SK-N-SH treated with all-trans-retinoic acid at 6 μM for 48 hours (cell line): ENCODE measurements at regions not wholly inside any gene's neighbourhood (a gene's known extent, or its start where the extent isn't known, plus 50 kb on each side); places are given as distances from the start of the nearest gene placed in this dataset.

ENCODE experiments used
- ATAC-seq: fragments of 200-7000 bp; cut with Tn5 transposase; 3 replicates; pipeline ENCODE4 v1.9.1; 2020; ENCODE audit warnings: mild to moderate bottlenecking, moderate library complexity
- ARNTL ChIP-seq: fragments of 450-650 bp; formaldehyde crosslinking; IDR thresholded peaks from 2 replicates; pipeline ENCODE4 v1.5.0; 2020; ENCODE audit warnings: low read depth, mild to moderate bottlenecking, moderate library complexity, borderline replicate concordance
- BACH2 ChIP-seq: fragments of 250-450 bp; sonication (Bioruptor Pico); IDR thresholded peaks from 2 replicates; pipeline ENCODE4 v1.9.0; 2021; ENCODE audit warnings: mild to moderate bottlenecking, borderline replicate concordance
- CREB5 ChIP-seq: fragments of 250-450 bp; sonication (Bioruptor Pico); IDR thresholded peaks from 2 replicates; pipeline ENCODE4 v1.5.1; 2020; ENCODE audit warnings: low read depth, mild to moderate bottlenecking, moderate library complexity
- CSDC2 ChIP-seq: fragments of 250-450 bp; sonication (Bioruptor Pico); IDR thresholded peaks from 2 replicates; pipeline ENCODE4 v1.5.0; 2020; ENCODE audit warnings: mild to moderate bottlenecking, moderate library complexity
- ESRRG ChIP-seq: fragments of 250-450 bp; sonication (Bioruptor Pico); IDR thresholded peaks from 2 replicates; pipeline ENCODE4 v1.6.1; 2021; ENCODE audit warnings: mild to moderate bottlenecking
- ISL1 ChIP-seq: fragments of 250-450 bp; sonication (Bioruptor Pico); IDR thresholded peaks from 2 replicates; pipeline ENCODE4 v2.1.2; 2022; ENCODE audit warnings: mild to moderate bottlenecking, moderate library complexity
- PATZ1 ChIP-seq: fragments of 250-450 bp; sonication (Bioruptor Pico); IDR thresholded peaks from 2 replicates; pipeline ENCODE4 v1.8.0; 2020; ENCODE audit warnings: mild to moderate bottlenecking, moderate library complexity, borderline replicate concordance
- POU6F1 ChIP-seq: fragments of 250-450 bp; sonication (Bioruptor Pico); IDR thresholded peaks from 2 replicates; pipeline ENCODE4 v1.8.0; 2021; ENCODE audit warnings: low read depth, mild to moderate bottlenecking, moderate library complexity, borderline replicate concordance
- PPARA ChIP-seq: fragments of 250-450 bp; sonication (Bioruptor Pico); IDR thresholded peaks from 2 replicates; pipeline ENCODE4 v1.5.0; 2020; ENCODE audit warnings: mild to moderate bottlenecking, borderline replicate concordance
- RARB ChIP-seq: fragments of 250-450 bp; sonication (Bioruptor Pico); IDR thresholded peaks from 2 replicates; pipeline ENCODE4 v1.8.0; 2021; ENCODE audit warnings: mild to moderate bottlenecking, moderate library complexity
- SNAI2 ChIP-seq: fragments of 250-450 bp; sonication (Bioruptor Pico); IDR thresholded peaks from 2 replicates; pipeline ENCODE4 v1.5.0; 2020; ENCODE audit warnings: mild to moderate bottlenecking, moderate library complexity
- TCF4 ChIP-seq: fragments of 250-450 bp; sonication (Bioruptor Pico); IDR thresholded peaks from 2 replicates; pipeline ENCODE4 v1.8.0; 2021; ENCODE audit warnings: mild to moderate bottlenecking, moderate library complexity, borderline replicate concordance
- TSHZ2 ChIP-seq: fragments of 250-450 bp; sonication (Bioruptor Pico); IDR thresholded peaks from 2 replicates; pipeline ENCODE4 v1.5.0; 2020; ENCODE audit warnings: mild to moderate bottlenecking, moderate library complexity
- ZC3H10 ChIP-seq: fragments of 250-450 bp; sonication (Bioruptor Pico); IDR thresholded peaks from 2 replicates; pipeline ENCODE4 v1.5.1; 2021; ENCODE audit warnings: mild to moderate bottlenecking, moderate library complexity
- ZFP3 ChIP-seq: fragments of 250-450 bp; sonication (Bioruptor Pico); IDR thresholded peaks from 2 replicates; pipeline ENCODE4 v1.5.0; 2020; ENCODE audit warnings: mild to moderate bottlenecking, moderate library complexity
- ZFP30 ChIP-seq: fragments of 450-650 bp; formaldehyde crosslinking; IDR thresholded peaks from 2 replicates; pipeline ENCODE4 v1.5.0; 2022; ENCODE audit warnings: mild to moderate bottlenecking, moderate library complexity
- ZNF565 ChIP-seq: fragments of 450-650 bp; formaldehyde crosslinking; conservative IDR thresholded peaks from 2 replicates; pipeline ENCODE4 v1.5.0; 2020; ENCODE audit warnings: low read depth, mild to moderate bottlenecking, moderate library complexity
- ZNF70 ChIP-seq: fragments of 450-650 bp; formaldehyde crosslinking; IDR thresholded peaks from 2 replicates; pipeline ENCODE4 v1.5.0; 2020; ENCODE audit warnings: mild to moderate bottlenecking, moderate library complexity

GRCh38 chr4:170990989-170991589 is 822.1 kb upstream of the GALNTL6 start:
- peak; percentile 89 for ATAC-seq
- TF ChIP-seq PATZ1: no peak
- TF ChIP-seq ARNTL (CRISPR knock-in tag): no peak
- no peak for TF ChIP-seq PPARA
- TF ChIP-seq CREB5 (CRISPR knock-in tag): no peak
- peak; percentile 89 for TF ChIP-seq ZFP3
- no peak for TF ChIP-seq ZNF70 (CRISPR knock-in tag)
- TF ChIP-seq ISL1: no peak

- no peak for ATAC-seq
- TF ChIP-seq ZNF565 (no peak), TSHZ2 (CRISPR knock-in tag) (no peak), ISL1 (no peak), BACH2 (CRISPR knock-in tag) (no peak), RARB (CRISPR knock-in tag) (no peak)
These were observed 824.8 kb upstream of the GALNTL6 start for GRCh38 chr4:170988446-170988845.

GRCh38 chr4:170979736-170980135 is 833.5 kb upstream of the GALNTL6 start:
- ATAC-seq: peak; percentile 44; the same call in 2 of the 3 replicates
- no peak for TF ChIP-seq ZFP3
- no peak for TF ChIP-seq PATZ1
- TF ChIP-seq ZFP30: no peak
- TF ChIP-seq ARNTL (CRISPR knock-in tag): no peak
- no peak for TF ChIP-seq ESRRG (CRISPR knock-in tag)
- no peak for TF ChIP-seq SNAI2 (CRISPR knock-in tag)
- TF ChIP-seq ISL1: no peak
- TF ChIP-seq CREB5 (CRISPR knock-in tag): no peak
- TF ChIP-seq POU6F1 (CRISPR knock-in tag): no peak
- TF ChIP-seq ZNF565: no peak
- no peak for TF ChIP-seq TCF4
- no peak for TF ChIP-seq ZNF70 (CRISPR knock-in tag)
- no peak for TF ChIP-seq CSDC2 (CRISPR knock-in tag)
- TF ChIP-seq ZC3H10 (CRISPR knock-in tag): no peak
- TF ChIP-seq RARB (CRISPR knock-in tag): no peak
